ENCODE measurements at regions not wholly inside any gene's neighbourhood (a gene's known extent, or its start where the extent isn't known, plus 50 kb on each side); places are given as distances from the start of the nearest gene placed in this dataset.

GRCh38 chr11:26942356-26942755 lies 51.6 kb upstream of the FIBIN start:
- TF ChIP-seq, protein P1, sequence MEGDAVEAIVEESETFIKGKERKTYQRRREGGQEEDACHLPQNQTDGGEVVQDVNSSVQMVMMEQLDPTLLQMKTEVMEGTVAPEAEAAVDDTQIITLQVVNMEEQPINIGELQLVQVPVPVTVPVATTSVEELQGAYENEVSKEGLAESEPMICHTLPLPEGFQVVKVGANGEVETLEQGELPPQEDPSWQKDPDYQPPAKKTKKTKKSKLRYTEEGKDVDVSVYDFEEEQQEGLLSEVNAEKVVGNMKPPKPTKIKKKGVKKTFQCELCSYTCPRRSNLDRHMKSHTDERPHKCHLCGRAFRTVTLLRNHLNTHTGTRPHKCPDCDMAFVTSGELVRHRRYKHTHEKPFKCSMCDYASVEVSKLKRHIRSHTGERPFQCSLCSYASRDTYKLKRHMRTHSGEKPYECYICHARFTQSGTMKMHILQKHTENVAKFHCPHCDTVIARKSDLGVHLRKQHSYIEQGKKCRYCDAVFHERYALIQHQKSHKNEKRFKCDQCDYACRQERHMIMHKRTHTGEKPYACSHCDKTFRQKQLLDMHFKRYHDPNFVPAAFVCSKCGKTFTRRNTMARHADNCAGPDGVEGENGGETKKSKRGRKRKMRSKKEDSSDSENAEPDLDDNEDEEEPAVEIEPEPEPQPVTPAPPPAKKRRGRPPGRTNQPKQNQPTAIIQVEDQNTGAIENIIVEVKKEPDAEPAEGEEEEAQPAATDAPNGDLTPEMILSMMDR (conservative IDR thresholded peaks at IDR 0.05; ENCODE audit: low read length) = no peak
- no peak for TF ChIP-seq EZH2phosphoT487 (IDR thresholded peaks at IDR 0.05; ENCODE audit: borderline replicate concordance)

Measured in Loucy (cell line).